ENCODE measurements at regions not wholly inside any gene's neighbourhood (a gene's known extent, or its start where the extent isn't known, plus 50 kb on each side); places are given as distances from the start of the nearest gene placed in this dataset.

DNA sequence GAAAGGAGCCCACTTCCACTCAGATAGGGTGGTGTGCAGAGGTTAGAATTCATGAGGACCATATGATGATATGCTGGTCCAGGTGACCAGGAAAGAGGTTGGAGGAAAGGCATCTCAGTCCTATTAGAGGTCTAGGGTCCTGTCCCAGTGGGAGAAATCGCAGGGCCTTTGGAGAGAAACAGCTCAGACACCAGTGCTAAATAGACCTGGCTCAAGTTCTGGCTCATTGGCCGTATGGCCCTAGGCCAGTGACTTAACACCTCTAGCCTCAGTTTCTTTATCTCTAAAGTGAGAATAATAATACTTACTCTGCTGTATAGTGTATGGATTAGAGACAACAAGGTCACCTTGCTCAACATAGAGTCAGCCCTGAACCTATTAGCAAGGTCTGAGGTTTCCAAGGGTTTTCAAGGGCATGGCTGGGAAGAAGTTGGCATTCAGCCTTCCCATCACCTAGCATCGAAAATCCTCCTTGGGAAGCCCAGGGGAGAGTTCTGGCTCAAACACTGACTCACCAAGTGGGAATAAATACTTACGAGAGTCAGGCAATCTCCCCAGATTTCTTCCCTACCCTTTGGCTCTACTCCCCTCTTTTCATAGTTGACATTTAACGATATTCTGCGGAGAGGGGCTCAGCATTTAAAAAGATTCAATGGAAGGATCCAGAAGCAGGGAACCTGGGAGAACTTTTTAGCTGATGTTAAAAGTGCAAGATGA is 473.1 kb upstream of the PODXL start:
- TF ChIP-seq, protein P1, sequence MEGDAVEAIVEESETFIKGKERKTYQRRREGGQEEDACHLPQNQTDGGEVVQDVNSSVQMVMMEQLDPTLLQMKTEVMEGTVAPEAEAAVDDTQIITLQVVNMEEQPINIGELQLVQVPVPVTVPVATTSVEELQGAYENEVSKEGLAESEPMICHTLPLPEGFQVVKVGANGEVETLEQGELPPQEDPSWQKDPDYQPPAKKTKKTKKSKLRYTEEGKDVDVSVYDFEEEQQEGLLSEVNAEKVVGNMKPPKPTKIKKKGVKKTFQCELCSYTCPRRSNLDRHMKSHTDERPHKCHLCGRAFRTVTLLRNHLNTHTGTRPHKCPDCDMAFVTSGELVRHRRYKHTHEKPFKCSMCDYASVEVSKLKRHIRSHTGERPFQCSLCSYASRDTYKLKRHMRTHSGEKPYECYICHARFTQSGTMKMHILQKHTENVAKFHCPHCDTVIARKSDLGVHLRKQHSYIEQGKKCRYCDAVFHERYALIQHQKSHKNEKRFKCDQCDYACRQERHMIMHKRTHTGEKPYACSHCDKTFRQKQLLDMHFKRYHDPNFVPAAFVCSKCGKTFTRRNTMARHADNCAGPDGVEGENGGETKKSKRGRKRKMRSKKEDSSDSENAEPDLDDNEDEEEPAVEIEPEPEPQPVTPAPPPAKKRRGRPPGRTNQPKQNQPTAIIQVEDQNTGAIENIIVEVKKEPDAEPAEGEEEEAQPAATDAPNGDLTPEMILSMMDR (IDR thresholded peaks at IDR 0.05; ENCODE audit: insufficient read depth, low read length): no peak
- TF ChIP-seq, protein P2, sequence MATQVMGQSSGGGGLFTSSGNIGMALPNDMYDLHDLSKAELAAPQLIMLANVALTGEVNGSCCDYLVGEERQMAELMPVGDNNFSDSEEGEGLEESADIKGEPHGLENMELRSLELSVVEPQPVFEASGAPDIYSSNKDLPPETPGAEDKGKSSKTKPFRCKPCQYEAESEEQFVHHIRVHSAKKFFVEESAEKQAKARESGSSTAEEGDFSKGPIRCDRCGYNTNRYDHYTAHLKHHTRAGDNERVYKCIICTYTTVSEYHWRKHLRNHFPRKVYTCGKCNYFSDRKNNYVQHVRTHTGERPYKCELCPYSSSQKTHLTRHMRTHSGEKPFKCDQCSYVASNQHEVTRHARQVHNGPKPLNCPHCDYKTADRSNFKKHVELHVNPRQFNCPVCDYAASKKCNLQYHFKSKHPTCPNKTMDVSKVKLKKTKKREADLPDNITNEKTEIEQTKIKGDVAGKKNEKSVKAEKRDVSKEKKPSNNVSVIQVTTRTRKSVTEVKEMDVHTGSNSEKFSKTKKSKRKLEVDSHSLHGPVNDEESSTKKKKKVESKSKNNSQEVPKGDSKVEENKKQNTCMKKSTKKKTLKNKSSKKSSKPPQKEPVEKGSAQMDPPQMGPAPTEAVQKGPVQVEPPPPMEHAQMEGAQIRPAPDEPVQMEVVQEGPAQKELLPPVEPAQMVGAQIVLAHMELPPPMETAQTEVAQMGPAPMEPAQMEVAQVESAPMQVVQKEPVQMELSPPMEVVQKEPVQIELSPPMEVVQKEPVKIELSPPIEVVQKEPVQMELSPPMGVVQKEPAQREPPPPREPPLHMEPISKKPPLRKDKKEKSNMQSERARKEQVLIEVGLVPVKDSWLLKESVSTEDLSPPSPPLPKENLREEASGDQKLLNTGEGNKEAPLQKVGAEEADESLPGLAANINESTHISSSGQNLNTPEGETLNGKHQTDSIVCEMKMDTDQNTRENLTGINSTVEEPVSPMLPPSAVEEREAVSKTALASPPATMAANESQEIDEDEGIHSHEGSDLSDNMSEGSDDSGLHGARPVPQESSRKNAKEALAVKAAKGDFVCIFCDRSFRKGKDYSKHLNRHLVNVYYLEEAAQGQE (IDR thresholded peaks at IDR 0.05; ENCODE audit: insufficient replicate concordance, low read depth): no peak
